ENCODE measurements at regions not wholly inside any gene's neighbourhood (a gene's known extent, or its start where the extent isn't known, plus 50 kb on each side); places are given as distances from the start of the nearest gene placed in this dataset.

DNA sequence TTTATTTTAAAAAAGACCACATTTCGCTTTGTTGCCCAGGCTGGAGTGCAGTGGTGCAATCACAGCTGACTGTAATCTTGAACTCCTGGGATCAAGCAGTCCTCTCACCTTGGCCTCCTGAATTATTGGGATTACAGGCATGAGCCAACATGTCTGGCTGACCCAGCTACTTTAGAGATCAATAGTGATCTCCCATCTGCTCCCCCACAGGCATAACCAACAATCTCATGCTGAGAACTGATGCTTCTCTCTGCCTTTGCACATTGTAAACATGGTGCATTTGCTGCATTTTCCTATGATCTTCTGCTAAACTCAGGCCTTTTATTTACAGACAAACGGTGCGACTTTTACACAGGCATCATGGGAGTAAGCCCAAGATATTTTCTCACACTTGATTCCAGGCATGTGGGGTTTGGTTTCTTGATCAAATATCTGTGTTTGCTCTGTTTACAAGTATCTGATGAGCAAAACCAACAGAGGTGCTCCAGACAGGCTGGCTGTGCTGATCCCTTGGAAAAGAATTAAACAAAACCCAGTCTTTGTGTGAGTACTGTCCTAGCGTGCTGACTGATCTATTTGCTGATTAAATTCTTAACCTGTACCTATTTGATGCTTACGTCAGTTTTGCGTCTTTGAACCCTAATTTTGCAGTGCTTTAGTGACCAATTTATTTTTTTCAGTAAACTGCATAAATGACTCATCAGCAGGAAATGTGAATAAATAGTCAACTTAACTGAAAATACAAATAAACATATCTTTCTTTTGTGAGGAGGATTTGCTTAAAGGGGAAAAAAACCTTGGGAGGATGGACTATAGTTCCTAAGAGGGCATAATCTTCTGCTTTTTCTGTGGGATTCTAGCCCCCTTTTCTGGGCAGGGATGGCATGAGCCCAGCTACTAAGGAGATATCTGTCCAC, 191.7 kb upstream of the NR3C1 start:
- Histone ChIP-seq H2BK20ac (ENCODE audit: low read length) (no peak overlapping the region), H3K79me1 (ENCODE audit: low read depth, low read length) (no peaks in the 10 kb centered on the region), H3K4me3 (ENCODE audit: extremely low read depth in 1 of 4, insufficient read depth in 2 of 4, low read depth in 3 of 4, low read length in 4 of 4) (no peak overlapping the region), H3K56ac (replicated peaks; ENCODE audit: insufficient read length, low read depth, low read length) (no peak overlapping the region), H3K27me3 (replicated peaks in 1 of 4; ENCODE audit: control insufficient read depth in 3 of 4, extremely low read depth in 1 of 4, insufficient read depth in 3 of 4, low read length in 3 of 4) (no peaks in the 10 kb centered on the region), H2BK12ac (ENCODE audit: low read depth, low read length) (no peak overlapping the region), H3K4me2 (ENCODE audit: insufficient read depth in 1 of 2, low read depth in 2 of 2, low read length in 2 of 2) (no peak overlapping the region), H4K5ac (ENCODE audit: insufficient read length, low read depth, low read length) (no peak overlapping the region), H3K27ac (ENCODE audit: low read depth, low read length) (no peak overlapping the region), H2AFZ (ENCODE audit: low read length) (peak overlapping the region; percentile 86; the same call in 1 of the 2 replicates), H3K18ac (ENCODE audit: extremely low read depth, low read length) (no peak overlapping the region), H2BK120ac (replicated peaks; ENCODE audit: low read depth, low read length) (no peak overlapping the region), H4K91ac (replicated peaks; ENCODE audit: insufficient read length, low read length) (no peak overlapping the region), H3K23me2 (ENCODE audit: low read depth, low read length) (no peaks in the 10 kb centered on the region), H3K9ac (replicated peaks in 1 of 4; ENCODE audit: extremely low read depth in 1 of 4, low read depth in 3 of 4, low read length in 3 of 4) (no peak overlapping the region), H3K9me3 (ENCODE audit: insufficient read depth in 2 of 2, low read depth in 1 of 2, low read length in 1 of 2) (no peaks in the 10 kb centered on the region), H3K36me3 (ENCODE audit: control insufficient read depth in 2 of 4, insufficient read depth in 4 of 4, low read length in 3 of 4) (no peaks in the 10 kb centered on the region), H3K79me2 (ENCODE audit: control insufficient read depth in 1 of 2, insufficient read depth in 2 of 2, low read length in 2 of 2) (no peaks in the 10 kb centered on the region), H2BK5ac (ENCODE audit: low read depth, low read length) (peak overlapping the region; percentile 14; the same call in 1 of the 2 replicates), H2AK5ac (ENCODE audit: low read depth, low read length) (no peak overlapping the region), H3K4me1 (replicated peaks in 1 of 4; ENCODE audit: control insufficient read depth in 3 of 4, insufficient read depth in 4 of 4, low read length in 3 of 4) (peaks cover 0 to 4% (median 0%) of the 10 kb centered on the region in 4 experiments; a peak in 1 of 7 replicates), H4K8ac (ENCODE audit: extremely low read depth, insufficient read depth, low read length) (no peak overlapping the region), H3K23ac (ENCODE audit: insufficient read length) (no peak overlapping the region), H3K4ac (replicated peaks; ENCODE audit: insufficient read length, low read depth, low read length) (no peak overlapping the region), H2BK15ac (ENCODE audit: low read length) (no peak overlapping the region), H3K14ac (ENCODE audit: insufficient read length) (no peak overlapping the region), H4K20me1 (replicated peaks in 1 of 2; ENCODE audit: control insufficient read depth in 1 of 2, insufficient read depth in 2 of 2, low read length in 2 of 2) (no peaks in the 10 kb centered on the region)
- ChIA-PET POLR2A (ENCODE audit: partially characterized antibody) (no interaction called here), CTCF (ENCODE audit: partially characterized antibody) (interaction anchor here (0.6 kb wide), 1 partner anchor 112 kb away, joined by 3 read pairs; no protein-coding TSS in a partner anchor)
- DNase-seq (ENCODE audit: low read depth in 1 of 2, low spot score in 2 of 2), result no peak
- no peak for TF ChIP-seq TBP (IDR thresholded peaks at IDR 0.05; ENCODE audit: low read depth, low read length)
- TF ChIP-seq EP300 (IDR thresholded peaks at IDR 0.05; ENCODE audit: borderline replicate concordance in 1 of 2, low read depth in 2 of 2, low read length in 2 of 2), result no peak
- no peak for TF ChIP-seq CTBP2 (IDR thresholded peaks at IDR 0.05; ENCODE audit: borderline replicate concordance, insufficient read depth, insufficient read length, low read length)
- TF ChIP-seq GABPA (IDR thresholded peaks at IDR 0.05; ENCODE audit: borderline replicate concordance, insufficient read depth, low read length), result no peak
- TF ChIP-seq, protein P1, sequence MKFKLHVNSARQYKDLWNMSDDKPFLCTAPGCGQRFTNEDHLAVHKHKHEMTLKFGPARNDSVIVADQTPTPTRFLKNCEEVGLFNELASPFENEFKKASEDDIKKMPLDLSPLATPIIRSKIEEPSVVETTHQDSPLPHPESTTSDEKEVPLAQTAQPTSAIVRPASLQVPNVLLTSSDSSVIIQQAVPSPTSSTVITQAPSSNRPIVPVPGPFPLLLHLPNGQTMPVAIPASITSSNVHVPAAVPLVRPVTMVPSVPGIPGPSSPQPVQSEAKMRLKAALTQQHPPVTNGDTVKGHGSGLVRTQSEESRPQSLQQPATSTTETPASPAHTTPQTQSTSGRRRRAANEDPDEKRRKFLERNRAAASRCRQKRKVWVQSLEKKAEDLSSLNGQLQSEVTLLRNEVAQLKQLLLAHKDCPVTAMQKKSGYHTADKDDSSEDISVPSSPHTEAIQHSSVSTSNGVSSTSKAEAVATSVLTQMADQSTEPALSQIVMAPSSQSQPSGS (IDR thresholded peaks at IDR 0.05; ENCODE audit: low read length), result no peak
- no peak for TF ChIP-seq BACH1 (IDR thresholded peaks at IDR 0.05; ENCODE audit: low read length)
- TF ChIP-seq MAFK (IDR thresholded peaks at IDR 0.05; ENCODE audit: low read depth, low read length), result no peak
- TF ChIP-seq BCL11A (IDR thresholded peaks at IDR 0.05; ENCODE audit: low read depth in 2 of 2, low read length in 2 of 2), result no peak
- WGBS, 2 experiments (ENCODE audit: extremely low coverage in 1 of 2, insufficient coverage in 1 of 2, insufficient read length in 1 of 2, insufficient replicate concordance in 2 of 2, low coverage in 1 of 2, low lambda C conversion rate in 2 of 2, missing lambda C conversion rate in 1 of 2), result 91% methylated on average over 6 of the region's 6 CpGs; no CpG with 5 or more reads in 1 of the 2 experiments
- FAIRE-seq, result no peak
